ENCODE measurements at regions not wholly inside any gene's neighbourhood (a gene's known extent, or its start where the extent isn't known, plus 50 kb on each side); places are given as distances from the start of the nearest gene placed in this dataset.
"Not testable (repeated sequence)": the region's sequence is repeated elsewhere in the genome, so short reads cannot be mapped to it uniquely, and the experiment has no call there.

DNA sequence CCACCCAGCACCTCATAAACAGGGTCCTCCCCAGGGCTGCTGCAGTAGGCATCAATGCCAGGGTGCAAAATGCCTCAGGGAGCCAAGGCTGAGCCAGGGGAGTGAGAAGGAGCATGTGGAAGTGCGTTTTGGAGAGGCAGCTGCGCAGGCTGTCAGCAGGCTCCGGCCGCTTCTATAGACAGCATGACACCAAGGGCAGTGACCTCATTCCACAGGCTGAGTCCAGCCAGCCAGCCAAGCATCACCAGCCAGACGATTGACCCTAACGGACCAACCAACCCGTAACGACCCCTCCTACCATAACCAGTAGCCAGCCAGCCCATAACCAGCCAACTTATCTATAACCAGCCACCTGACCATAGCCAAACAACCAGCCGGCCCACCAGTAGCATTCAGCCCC, 3959.8 kb upstream of the TPTE start:
- TF ChIP-seq, protein P1, sequence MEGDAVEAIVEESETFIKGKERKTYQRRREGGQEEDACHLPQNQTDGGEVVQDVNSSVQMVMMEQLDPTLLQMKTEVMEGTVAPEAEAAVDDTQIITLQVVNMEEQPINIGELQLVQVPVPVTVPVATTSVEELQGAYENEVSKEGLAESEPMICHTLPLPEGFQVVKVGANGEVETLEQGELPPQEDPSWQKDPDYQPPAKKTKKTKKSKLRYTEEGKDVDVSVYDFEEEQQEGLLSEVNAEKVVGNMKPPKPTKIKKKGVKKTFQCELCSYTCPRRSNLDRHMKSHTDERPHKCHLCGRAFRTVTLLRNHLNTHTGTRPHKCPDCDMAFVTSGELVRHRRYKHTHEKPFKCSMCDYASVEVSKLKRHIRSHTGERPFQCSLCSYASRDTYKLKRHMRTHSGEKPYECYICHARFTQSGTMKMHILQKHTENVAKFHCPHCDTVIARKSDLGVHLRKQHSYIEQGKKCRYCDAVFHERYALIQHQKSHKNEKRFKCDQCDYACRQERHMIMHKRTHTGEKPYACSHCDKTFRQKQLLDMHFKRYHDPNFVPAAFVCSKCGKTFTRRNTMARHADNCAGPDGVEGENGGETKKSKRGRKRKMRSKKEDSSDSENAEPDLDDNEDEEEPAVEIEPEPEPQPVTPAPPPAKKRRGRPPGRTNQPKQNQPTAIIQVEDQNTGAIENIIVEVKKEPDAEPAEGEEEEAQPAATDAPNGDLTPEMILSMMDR (conservative IDR thresholded peaks at IDR 0.05 in 1 of 2, IDR thresholded peaks at IDR 0.05 in 1 of 2; ENCODE audit: low read depth in 1 of 2, low read length in 2 of 2) = not testable (repeated sequence)
- TF ChIP-seq EZH2 (IDR thresholded peaks at IDR 0.05; ENCODE audit: low read length, missing control alignments) = not testable (repeated sequence)
